A549 (cell line): ENCODE measurements at regions not wholly inside any gene's neighbourhood (a gene's known extent, or its start where the extent isn't known, plus 50 kb on each side); places are given as distances from the start of the nearest gene placed in this dataset.

Experiments
- ATAC-seq, 2 experiments: fragments of 200-7000 bp in 1 of 2; fragments of >200 bp in 1 of 2; cut with Nextera tagmentation in 1 of 2; cut with Tn5 transposase in 1 of 2; 3 replicates each; pipeline versions ENCODE4 v1.8.0 to v1.9.1; 2018 to 2020; ENCODE audit warnings: mild to moderate bottlenecking in 1 of 2, moderate library complexity in 1 of 2
- CTCF ChIA-PET: fragments of 300-600 bp; sonication (Branson Sonifier 250); formaldehyde crosslinking; extraction: SDS; loops from one replicate; lab custom pipeline; 2021; ENCODE audit warnings: antibody characterized with exemption, inconsistent platforms; lab: Yijun Ruan, JAX
- POLR2A ChIA-PET: fragments of 350-600 bp; formaldehyde crosslinking; extraction: SDS; loops from one replicate; lab custom pipeline; 2021; ENCODE audit warnings: antibody characterized with exemption, inconsistent platforms; lab: Yijun Ruan, JAX
- DNase-seq, 2 experiments: peaks; one replicate each; pipeline versions ENCODE4 v3.0.0 to v3.0.0-alpha.2; 2011 to 2016; ENCODE audit warnings: low read depth in 1 of 2, low spot score in 1 of 2
- FAIRE-seq: peaks from 2 replicates; lab custom pipeline; 2011; peaks lifted over from hg19 to GRCh38; lab: Jason Lieb, UNC
- H3K27ac ChIP-seq, 2 experiments: fragments of >200 bp; sonication (Bioruptor Twin); formaldehyde crosslinking; 3 replicates each; pipeline ENCODE4 v1.5.1; 2016 to 2017
- H3K4me1 ChIP-seq: fragments of >200 bp; sonication (Bioruptor Twin); formaldehyde crosslinking; 3 replicates; pipeline ENCODE4 v1.6.1; 2016
- H3K4me2 ChIP-seq: fragments of >200 bp; sonication (Bioruptor Twin); formaldehyde crosslinking; 3 replicates; pipeline ENCODE4 v1.6.1; 2016
- H3K4me3 ChIP-seq: fragments of >200 bp; sonication (Bioruptor Twin); formaldehyde crosslinking; 3 replicates; pipeline ENCODE4 v1.5.1; 2016
- H3K9me3 ChIP-seq: fragments of >200 bp; sonication (Bioruptor Twin); formaldehyde crosslinking; 3 replicates; pipeline ENCODE4 v1.6.1; 2016
- ATOH8 ChIP-seq: fragments of 250-450 bp; sonication (Bioruptor Pico); IDR thresholded peaks from 2 replicates; pipeline ENCODE4 v1.5.0; 2020; ENCODE audit warnings: low read depth, mild to moderate bottlenecking, moderate library complexity
- CBX2 ChIP-seq: fragments of 200-600 bp; sonication (generic); IDR thresholded peaks from 2 replicates; pipeline ENCODE4 v1.6.1; 2016; ENCODE audit warnings: low read depth, mild to moderate bottlenecking, borderline replicate concordance
- CBX8 ChIP-seq: fragments of 200-600 bp; sonication (generic); IDR thresholded peaks from 2 replicates; pipeline ENCODE4 v1.6.1; 2016
- CEBPB ChIP-seq, 2 experiments: fragments of >200 bp in 1 of 2; sonication (Bioruptor Twin) in 1 of 2; formaldehyde crosslinking in 1 of 2; IDR thresholded peaks; 2 replicates each; pipeline ENCODE4 v1.6.1; 2012 to 2016
- ESRRA ChIP-seq: fragments of 150-350 bp; IDR thresholded peaks from 2 replicates; pipeline ENCODE4 v1.6.1; 2014; ENCODE audit warnings: mild to moderate bottlenecking, low read length, borderline replicate concordance
- FOSB ChIP-seq: fragments of 250-450 bp; sonication (Bioruptor Pico); IDR thresholded peaks from 2 replicates; pipeline ENCODE4 v1.5.0; 2020; ENCODE audit warnings: mild to moderate bottlenecking, moderate library complexity
- HDAC2 ChIP-seq: fragments of 200-600 bp; sonication (generic); IDR thresholded peaks from 2 replicates; pipeline ENCODE4 v1.6.1; 2016
- HEYL ChIP-seq: fragments of 250-450 bp; sonication (Bioruptor Pico); IDR thresholded peaks from 2 replicates; pipeline ENCODE4 v1.8.0; 2021; ENCODE audit warnings: mild to moderate bottlenecking, moderate library complexity
- HMGXB4 ChIP-seq: fragments of 250-450 bp; sonication (Bioruptor Pico); IDR thresholded peaks from 2 replicates; pipeline ENCODE4 v1.5.0; 2021; ENCODE audit warnings: mild to moderate bottlenecking, moderate library complexity, borderline replicate concordance
- HOXA7 ChIP-seq: fragments of 250-450 bp; sonication (Bioruptor Pico); IDR thresholded peaks from 2 replicates; pipeline ENCODE4 v1.5.0; 2020; ENCODE audit warnings: mild to moderate bottlenecking, moderate library complexity
- HOXB5 ChIP-seq: fragments of 250-450 bp; sonication (Bioruptor Pico); IDR thresholded peaks from 2 replicates; pipeline ENCODE4 v1.5.0; 2020; ENCODE audit warnings: mild to moderate bottlenecking, moderate library complexity
- KDM1A ChIP-seq: fragments of 200-600 bp; sonication (generic); IDR thresholded peaks from 2 replicates; pipeline ENCODE4 v1.6.1; 2016; ENCODE audit warnings: low read depth, mild to moderate bottlenecking
- MAX ChIP-seq: IDR thresholded peaks from 2 replicates; pipeline ENCODE4 v1.6.1; 2012
- MAZ ChIP-seq: fragments of 150-350 bp; IDR thresholded peaks from 2 replicates; pipeline ENCODE4 v1.6.1; 2014; ENCODE audit warnings: antibody characterized with exemption, low read depth, low read length, borderline replicate concordance
- NFE2L2 ChIP-seq: fragments of 150-350 bp; conservative IDR thresholded peaks from 2 replicates; pipeline ENCODE4 v1.6.1; 2014; ENCODE audit warnings: low read length
- NR3C1 ChIP-seq: fragments of >200 bp; sonication (Bioruptor Twin); formaldehyde crosslinking; IDR thresholded peaks from 3 replicates; pipeline ENCODE4 v1.6.1; 2017
- POLR2AphosphoS2 ChIP-seq: conservative IDR thresholded peaks from 2 replicates; pipeline ENCODE4 v1.6.1; 2012; ENCODE audit warnings: low read length, improper control_type of control experiment, inconsistent platforms
- RARB ChIP-seq: fragments of 250-450 bp; sonication (Bioruptor Pico); IDR thresholded peaks from 2 replicates; pipeline ENCODE4 v1.8.0; 2021; ENCODE audit warnings: mild to moderate bottlenecking, moderate library complexity
- RNF2 ChIP-seq: fragments of 200-600 bp; sonication (generic); IDR thresholded peaks from 2 replicates; pipeline ENCODE4 v1.6.1; 2016; ENCODE audit warnings: low read depth, mild to moderate bottlenecking, antibody characterized with exemption, moderate library complexity, borderline replicate concordance
- SMC3 ChIP-seq: fragments of >200 bp; sonication (Bioruptor Twin); formaldehyde crosslinking; IDR thresholded peaks from 3 replicates; pipeline ENCODE4 v1.6.1; 2018; ENCODE audit warnings: inconsistent platforms
- ZC3H11A ChIP-seq: fragments of 450-650 bp; IDR thresholded peaks from 2 replicates; pipeline ENCODE4 v1.6.1; 2014; ENCODE audit warnings: antibody characterized with exemption, mild to moderate bottlenecking
- ZNF302 ChIP-seq: fragments of 250-450 bp; sonication (Bioruptor Pico); IDR thresholded peaks from 2 replicates; pipeline ENCODE4 v1.9.0; 2021; ENCODE audit warnings: inconsistent platforms, mild to moderate bottlenecking, moderate library complexity
- ZSCAN20 ChIP-seq: fragments of 250-450 bp; sonication (Bioruptor Pico); IDR thresholded peaks from 2 replicates; pipeline ENCODE4 v1.8.0; 2022; ENCODE audit warnings: mild to moderate bottlenecking, moderate library complexity
- WGBS: methylation state at CpG from one replicate; pipeline ENCODE4 v1.1.6; 2017; ENCODE audit errors: missing lambda C conversion rate; 5-methylcytosine and 5-hydroxymethylcytosine counted together
- TF ChIP-seq, protein P1 (sequence below): fragments of >200 bp; sonication (Bioruptor Twin); formaldehyde crosslinking; IDR thresholded peaks from 3 replicates; pipeline ENCODE4 v1.5.1; 2016
- TF ChIP-seq, protein P2 (sequence below): IDR thresholded peaks from 2 replicates; pipeline ENCODE4 v1.6.1; 2012; ENCODE audit warnings: low read depth, borderline replicate concordance

- FAIRE-seq: no peak
- Histone ChIP-seq H3K9me3 (no peaks in the 10 kb centered on the region), H3K4me1 (0 out of 3 replicates have a peak, but pooled peaks cover 3% of the 10 kb centered on the region), H3K27ac (no peak overlapping the region), H3K4me2 (no peak overlapping the region), H3K4me3 (no peak overlapping the region)
- CTCF ChIA-PET: interaction anchor here (1.4 to 2.4 kb wide), 3 partner anchors 21 to 211 kb away, joined by 4 to 6 read pairs (median 4); no protein-coding TSS in a partner anchor
- 42% methylated on average over 6 of the region's 6 CpGs for WGBS
- POLR2A ChIA-PET: no interaction called here
- TF ChIP-seq, protein P1, sequence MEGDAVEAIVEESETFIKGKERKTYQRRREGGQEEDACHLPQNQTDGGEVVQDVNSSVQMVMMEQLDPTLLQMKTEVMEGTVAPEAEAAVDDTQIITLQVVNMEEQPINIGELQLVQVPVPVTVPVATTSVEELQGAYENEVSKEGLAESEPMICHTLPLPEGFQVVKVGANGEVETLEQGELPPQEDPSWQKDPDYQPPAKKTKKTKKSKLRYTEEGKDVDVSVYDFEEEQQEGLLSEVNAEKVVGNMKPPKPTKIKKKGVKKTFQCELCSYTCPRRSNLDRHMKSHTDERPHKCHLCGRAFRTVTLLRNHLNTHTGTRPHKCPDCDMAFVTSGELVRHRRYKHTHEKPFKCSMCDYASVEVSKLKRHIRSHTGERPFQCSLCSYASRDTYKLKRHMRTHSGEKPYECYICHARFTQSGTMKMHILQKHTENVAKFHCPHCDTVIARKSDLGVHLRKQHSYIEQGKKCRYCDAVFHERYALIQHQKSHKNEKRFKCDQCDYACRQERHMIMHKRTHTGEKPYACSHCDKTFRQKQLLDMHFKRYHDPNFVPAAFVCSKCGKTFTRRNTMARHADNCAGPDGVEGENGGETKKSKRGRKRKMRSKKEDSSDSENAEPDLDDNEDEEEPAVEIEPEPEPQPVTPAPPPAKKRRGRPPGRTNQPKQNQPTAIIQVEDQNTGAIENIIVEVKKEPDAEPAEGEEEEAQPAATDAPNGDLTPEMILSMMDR: no peak
- no peak for TF ChIP-seq HMGXB4
- TF ChIP-seq RNF2: no peak
- TF ChIP-seq, protein P2, sequence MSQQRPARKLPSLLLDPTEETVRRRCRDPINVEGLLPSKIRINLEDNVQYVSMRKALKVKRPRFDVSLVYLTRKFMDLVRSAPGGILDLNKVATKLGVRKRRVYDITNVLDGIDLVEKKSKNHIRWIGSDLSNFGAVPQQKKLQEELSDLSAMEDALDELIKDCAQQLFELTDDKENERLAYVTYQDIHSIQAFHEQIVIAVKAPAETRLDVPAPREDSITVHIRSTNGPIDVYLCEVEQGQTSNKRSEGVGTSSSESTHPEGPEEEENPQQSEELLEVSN: no peak
- TF ChIP-seq KDM1A: no peak
- TF ChIP-seq SMC3: no peak
- no peak for TF ChIP-seq MAZ
- TF ChIP-seq FOSB (CRISPR knock-in tag): no peak
- peak in 1 of 2 experiments; percentile 53; a peak in 3 of 6 replicates for ATAC-seq
- no peak for DNase-seq
Measured at GRCh38 chr11:33476945-33477606, 219.9 kb downstream of the HIPK3 start.

DNA sequence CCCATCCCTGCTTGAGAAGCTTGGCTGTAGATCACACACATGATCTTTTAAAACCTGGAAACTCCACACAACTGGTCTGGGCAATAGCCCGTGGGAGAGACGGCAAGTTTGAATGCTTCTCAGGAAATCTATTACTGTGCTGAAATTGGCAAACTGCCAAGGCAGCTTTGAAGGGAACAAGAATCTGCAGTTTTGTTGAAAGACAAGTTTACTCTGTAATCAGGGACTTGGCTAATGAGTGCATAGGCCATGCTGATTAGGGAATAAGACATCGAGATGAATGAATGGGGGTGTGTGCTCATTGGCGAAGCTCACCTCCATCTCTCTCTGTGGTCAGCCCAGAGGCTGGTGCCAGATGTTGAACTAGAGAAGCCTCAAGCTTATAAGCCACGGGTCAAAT, 218.8 kb downstream of the HIPK3 start:
- Histone ChIP-seq H3K27ac (no peak overlapping the region), H3K4me1 (0 out of 3 replicates have a peak, but pooled peaks cover 3% of the 10 kb centered on the region), H3K9me3 (no peaks in the 10 kb centered on the region), H3K4me3 (no peak overlapping the region), H3K4me2 (no peak overlapping the region)
- no peak for ATAC-seq
- ChIA-PET POLR2A (no interaction called here), CTCF (interaction anchor here (0.6 to 2.4 kb wide), 3 partner anchors 20 to 212 kb away, joined by 3 to 6 read pairs (median 4); no protein-coding TSS in a partner anchor)
- WGBS: 71% methylated on average over 5 of the region's 5 CpGs
- no peak for DNase-seq
- TF ChIP-seq ZSCAN20 (CRISPR knock-in tag) (no peak), MAX (no peak), HEYL (CRISPR knock-in tag) (no peak), CBX2 (no peak), ESRRA (no peak), NFE2L2 (no peak), ATOH8 (CRISPR knock-in tag) (no peak), POLR2AphosphoS2 (no peak), HOXA7 (CRISPR knock-in tag) (no peak), RARB (CRISPR knock-in tag) (no peak), NR3C1 (no peak), HOXB5 (CRISPR knock-in tag) (no peak), CBX8 (no peak), ZNF302 (CRISPR knock-in tag) (no peak), HDAC2 (no peak), ZC3H11A (no peak), CEBPB (IDR thresholded peaks at IDR 0.05) (no peak)
- no peak for FAIRE-seq
